ENCODE measurements at regions not wholly inside any gene's neighbourhood (a gene's known extent, or its start where the extent isn't known, plus 50 kb on each side); places are given as distances from the start of the nearest gene placed in this dataset.

DNA sequence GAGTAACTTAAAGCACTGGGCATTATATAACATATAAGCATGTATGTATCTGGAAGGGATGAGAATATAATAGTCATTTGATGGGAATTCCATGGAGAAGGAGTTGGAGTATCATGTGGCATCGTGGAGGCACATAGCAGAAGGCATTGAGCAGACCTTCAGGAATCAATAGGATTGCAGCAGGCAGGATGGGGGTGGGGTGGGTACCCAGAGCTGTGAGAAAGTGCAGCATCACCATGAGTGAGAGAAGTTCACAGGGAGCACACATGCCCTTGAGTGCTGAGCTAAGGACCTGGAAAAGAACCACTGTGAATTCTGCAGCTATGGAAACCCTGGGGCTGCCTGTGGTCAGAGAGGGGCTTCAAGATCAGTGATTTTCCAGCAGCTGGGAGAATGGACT is 57.3 kb downstream of the MED10 start:
- DNase-seq (ENCODE audit: low spot score) = no peak
- no peak overlapping the region for H3K4me3 Mint-ChIP-seq
- no peaks in the 10 kb centered on the region for H3K36me3 Mint-ChIP-seq (ENCODE audit: low read depth)
- intact Hi-C loops (cut with micrococcal nuclease) = no loop called here
- no peaks in the 10 kb centered on the region for H3K9me3 Mint-ChIP-seq
- no peaks in the 10 kb centered on the region for H3K27me3 Mint-ChIP-seq (ENCODE audit: insufficient read depth)
- no peak overlapping the region for H3K27ac Mint-ChIP-seq
- no peaks in the 10 kb centered on the region for H3K4me1 Mint-ChIP-seq (ENCODE audit: low read depth)

DNA sequence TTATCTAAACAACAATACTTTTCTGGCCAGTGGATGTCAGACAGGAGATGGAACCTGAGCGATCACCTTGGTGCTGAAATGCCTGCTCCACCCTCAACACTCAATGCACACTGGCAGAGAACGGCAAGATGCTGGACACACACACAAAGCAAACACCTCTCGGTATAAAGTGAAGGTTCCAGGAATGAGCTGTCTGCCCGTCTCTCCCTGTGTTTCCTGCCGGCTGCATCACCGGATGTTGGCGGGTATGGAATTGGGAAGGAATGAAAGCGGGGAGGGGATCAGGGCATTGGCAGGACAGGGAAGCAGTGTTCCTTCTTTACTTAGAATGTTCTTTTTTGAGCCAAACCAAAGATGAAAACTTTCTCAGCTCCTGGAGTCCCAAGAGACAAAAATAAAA is 59.2 kb downstream of the MED10 start:
- H3K4me1 Mint-ChIP-seq (ENCODE audit: low read depth) = no peaks in the 10 kb centered on the region
- H3K36me3 Mint-ChIP-seq (ENCODE audit: low read depth) = no peaks in the 10 kb centered on the region
- intact Hi-C loops (cut with micrococcal nuclease) = no loop called here

DNA sequence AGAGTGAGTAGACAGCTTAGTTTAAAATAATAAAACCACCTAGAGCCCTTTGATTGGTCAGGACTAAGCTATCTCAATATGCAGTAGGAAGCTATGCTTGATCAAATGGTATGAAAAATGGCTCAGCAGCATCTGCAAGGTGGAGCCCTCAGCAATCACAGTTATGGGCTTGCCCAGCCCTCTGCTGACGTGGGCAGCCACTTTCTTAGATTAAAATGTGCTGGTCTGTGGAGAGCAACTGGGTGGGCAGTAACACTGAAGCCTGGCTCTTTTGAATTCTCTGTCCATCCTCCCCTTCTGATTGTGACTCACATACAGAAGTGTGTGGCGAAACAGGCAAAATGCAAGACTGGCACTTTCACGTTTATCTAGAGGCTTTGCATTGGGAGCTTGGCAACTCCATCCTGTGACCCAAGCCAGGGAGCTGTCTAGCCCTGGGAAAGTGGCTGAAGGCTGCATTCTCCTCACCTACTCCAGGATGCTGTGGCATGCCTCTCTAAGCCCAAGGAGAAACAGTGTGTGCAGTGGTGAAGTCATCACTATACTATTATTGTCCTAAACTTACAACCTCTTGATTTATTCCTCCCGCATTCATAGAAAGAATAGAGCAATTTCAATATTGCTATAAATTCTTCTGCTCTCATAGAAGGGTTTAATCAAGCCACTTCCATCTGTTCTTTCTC is 61.1 kb downstream of the MED10 start:
- no peak for DNase-seq (ENCODE audit: low spot score)
- H3K27me3 Mint-ChIP-seq (ENCODE audit: insufficient read depth) = no peaks in the 10 kb centered on the region
- intact Hi-C loops (cut with micrococcal nuclease) = no loop called here
- H3K9me3 Mint-ChIP-seq = no peaks in the 10 kb centered on the region
- no peak overlapping the region for H3K27ac Mint-ChIP-seq
- no peaks in the 10 kb centered on the region for H3K4me1 Mint-ChIP-seq (ENCODE audit: low read depth)
- no peak overlapping the region for H3K4me3 Mint-ChIP-seq
- no peaks in the 10 kb centered on the region for H3K36me3 Mint-ChIP-seq (ENCODE audit: low read depth)

More for the DNA sequence above, 59.2 kb downstream of the MED10 start:
- DNase-seq (ENCODE audit: low spot score) = no peak
- Mint-ChIP-seq H3K4me3 (no peak overlapping the region), H3K27ac (no peak overlapping the region), H3K9me3 (no peaks in the 10 kb centered on the region), H3K27me3 (ENCODE audit: insufficient read depth) (no peaks in the 10 kb centered on the region)

DNA sequence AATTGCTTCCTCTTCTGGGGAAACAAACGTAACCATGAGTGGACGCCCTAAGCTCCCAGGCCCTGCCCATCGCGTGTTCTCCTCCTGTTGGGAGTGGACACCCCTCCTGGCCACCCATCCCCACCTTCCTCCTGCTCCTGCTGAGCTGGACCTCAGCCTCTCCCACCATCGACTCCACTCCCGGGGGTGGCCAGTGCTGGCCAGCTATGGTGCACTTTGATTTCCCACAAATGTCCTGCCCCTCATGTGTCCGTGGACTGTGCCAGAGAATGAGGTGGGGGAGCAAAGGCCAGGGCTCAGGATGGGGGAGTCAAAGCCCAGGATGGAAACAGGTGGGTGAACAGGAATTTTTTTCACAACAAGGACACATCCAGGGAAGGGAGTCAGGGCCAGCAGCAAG is 62.8 kb downstream of the MED10 start:
- intact Hi-C loops (cut with micrococcal nuclease) = no loop called here
- H3K36me3 Mint-ChIP-seq (ENCODE audit: low read depth) = no peaks in the 10 kb centered on the region
- no peaks in the 10 kb centered on the region for H3K4me1 Mint-ChIP-seq (ENCODE audit: low read depth)
- H3K27me3 Mint-ChIP-seq (ENCODE audit: insufficient read depth) = no peaks in the 10 kb centered on the region
- no peaks in the 10 kb centered on the region for H3K9me3 Mint-ChIP-seq
- no peak for DNase-seq (ENCODE audit: low spot score)
- H3K27ac Mint-ChIP-seq = no peak overlapping the region
- H3K4me3 Mint-ChIP-seq = no peak overlapping the region

DNA sequence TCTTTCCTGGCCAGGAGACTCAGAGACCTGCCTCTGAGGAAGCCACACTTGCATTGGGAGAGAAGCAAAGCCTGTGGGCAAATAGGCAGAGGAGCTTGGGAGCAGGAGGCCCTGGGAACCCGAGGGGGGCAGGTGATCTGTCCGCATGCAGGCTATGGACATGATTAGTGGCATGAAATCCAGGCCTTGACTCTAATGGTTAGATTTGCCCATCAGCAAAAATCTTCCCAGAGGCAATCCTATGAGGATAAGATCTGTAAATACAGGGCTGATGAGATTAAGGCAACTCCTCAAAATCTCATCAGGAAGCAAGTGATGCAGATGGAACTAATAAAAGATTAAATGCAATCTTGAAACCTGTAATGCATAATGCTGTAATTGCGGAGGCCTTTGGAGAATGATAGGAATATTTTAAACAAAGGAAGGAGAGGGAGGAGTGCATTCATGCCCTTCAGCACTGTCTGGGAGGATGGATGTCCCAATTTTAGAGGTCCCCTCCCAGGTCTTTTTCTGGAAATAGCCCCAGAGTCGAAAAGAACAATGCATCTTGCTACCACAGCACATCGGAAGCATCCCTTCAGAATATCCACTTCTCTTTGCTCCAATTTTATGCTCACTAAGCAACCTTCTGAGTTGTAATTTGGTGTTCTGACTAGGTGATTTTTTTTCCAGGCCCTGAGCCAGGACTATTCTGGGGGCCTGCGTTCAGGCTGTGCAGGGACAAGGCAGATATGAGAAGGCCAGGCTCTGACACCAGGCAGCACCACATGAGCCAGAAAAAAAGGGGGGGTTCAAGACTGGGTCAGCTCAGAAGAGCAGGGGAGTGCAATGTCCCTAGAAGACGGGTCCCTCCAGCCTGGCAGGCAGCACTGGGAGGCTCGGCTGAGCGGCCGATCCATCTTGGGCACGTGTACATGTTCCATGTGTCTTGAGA is 66.5 kb downstream of the MED10 start:
- DNase-seq (ENCODE audit: low spot score) = no peak
- H3K27me3 Mint-ChIP-seq (ENCODE audit: insufficient read depth) = no peaks in the 10 kb centered on the region
- H3K4me3 Mint-ChIP-seq = no peak overlapping the region
- H3K27ac Mint-ChIP-seq = no peak overlapping the region
- intact Hi-C loops (cut with micrococcal nuclease) = no loop called here
- H3K36me3 Mint-ChIP-seq (ENCODE audit: low read depth) = no peaks in the 10 kb centered on the region
- H3K9me3 Mint-ChIP-seq = no peaks in the 10 kb centered on the region
- no peaks in the 10 kb centered on the region for H3K4me1 Mint-ChIP-seq (ENCODE audit: low read depth)

DNA sequence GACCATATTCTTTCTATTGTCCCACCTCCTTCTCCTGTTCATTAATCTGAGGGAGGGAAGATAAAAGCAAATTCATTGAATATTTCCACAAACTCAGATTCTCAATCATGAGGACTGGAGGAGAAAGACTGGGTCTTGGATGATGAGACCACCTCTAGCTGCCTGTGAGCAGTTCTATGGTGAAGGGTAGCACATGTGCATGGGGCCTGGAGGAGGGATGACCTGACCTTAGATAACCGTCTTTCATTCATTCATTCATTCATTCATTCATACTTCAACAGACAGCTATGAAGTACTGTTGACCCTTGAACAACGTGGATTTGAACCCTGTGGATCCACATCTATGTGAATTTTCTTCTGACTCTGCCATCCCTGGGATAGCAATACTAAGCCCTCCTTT is 68.4 kb downstream of the MED10 start:
- intact Hi-C loops (cut with micrococcal nuclease) = no loop called here
- Mint-ChIP-seq H3K36me3 (ENCODE audit: low read depth) (no peaks in the 10 kb centered on the region), H3K27me3 (ENCODE audit: insufficient read depth) (no peaks in the 10 kb centered on the region), H3K4me1 (ENCODE audit: low read depth) (no peaks in the 10 kb centered on the region), H3K27ac (no peak overlapping the region), H3K4me3 (no peak overlapping the region), H3K9me3 (no peaks in the 10 kb centered on the region)
- DNase-seq (ENCODE audit: low spot score) = no peak

DNA sequence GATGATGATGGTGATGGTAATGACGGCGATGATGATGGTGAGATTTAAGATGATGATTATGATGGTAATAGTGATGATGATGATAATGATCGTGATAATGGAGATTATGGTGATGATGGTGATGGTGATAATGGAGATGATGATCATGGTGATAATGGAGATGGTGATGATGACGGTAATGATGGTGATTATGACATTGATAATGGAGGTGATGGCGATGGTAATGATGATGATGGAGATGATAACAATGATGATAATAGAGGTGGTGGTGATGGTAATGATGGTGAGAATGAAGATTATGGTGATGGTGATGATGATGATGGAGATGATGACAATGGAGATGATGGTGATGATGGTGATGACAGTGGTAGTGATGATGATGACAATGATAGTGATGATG is 69.7 kb downstream of the MED10 start:
- Mint-ChIP-seq H3K9me3 (no peaks in the 10 kb centered on the region), H3K4me1 (ENCODE audit: low read depth) (no peaks in the 10 kb centered on the region), H3K27me3 (ENCODE audit: insufficient read depth) (no peaks in the 10 kb centered on the region), H3K27ac (no peak overlapping the region), H3K36me3 (ENCODE audit: low read depth) (no peaks in the 10 kb centered on the region), H3K4me3 (no peak overlapping the region)
- DNase-seq (ENCODE audit: low spot score) = no peak
- intact Hi-C loops (cut with micrococcal nuclease) = no loop called here

DNA sequence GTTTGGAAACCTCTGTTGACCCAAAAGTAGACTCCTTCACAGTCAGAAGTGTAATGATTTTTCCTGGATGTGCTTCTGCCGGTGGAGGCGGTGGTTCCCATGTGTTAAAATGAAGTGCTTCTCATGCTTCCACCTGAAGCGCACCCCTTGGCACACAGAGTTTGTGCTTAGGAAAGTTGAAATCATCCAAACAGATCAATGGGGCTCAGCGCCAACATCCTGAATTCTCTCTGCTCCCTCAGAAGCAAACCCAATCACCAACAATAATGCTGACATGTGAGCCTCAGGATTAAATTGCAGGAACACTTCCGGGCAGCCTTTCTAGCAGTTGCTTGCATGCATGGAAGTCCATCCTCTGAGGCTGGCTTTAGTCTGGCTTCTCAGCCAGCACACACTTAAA is 71.0 kb downstream of the MED10 start:
- no peaks in the 10 kb centered on the region for H3K36me3 Mint-ChIP-seq (ENCODE audit: low read depth)
- H3K4me3 Mint-ChIP-seq = no peak overlapping the region
- intact Hi-C loops (cut with micrococcal nuclease) = no loop called here
- no peaks in the 10 kb centered on the region for H3K27me3 Mint-ChIP-seq (ENCODE audit: insufficient read depth)
- DNase-seq (ENCODE audit: low spot score) = no peak
- H3K9me3 Mint-ChIP-seq = no peaks in the 10 kb centered on the region
- no peaks in the 10 kb centered on the region for H3K4me1 Mint-ChIP-seq (ENCODE audit: low read depth)
- no peak overlapping the region for H3K27ac Mint-ChIP-seq

DNA sequence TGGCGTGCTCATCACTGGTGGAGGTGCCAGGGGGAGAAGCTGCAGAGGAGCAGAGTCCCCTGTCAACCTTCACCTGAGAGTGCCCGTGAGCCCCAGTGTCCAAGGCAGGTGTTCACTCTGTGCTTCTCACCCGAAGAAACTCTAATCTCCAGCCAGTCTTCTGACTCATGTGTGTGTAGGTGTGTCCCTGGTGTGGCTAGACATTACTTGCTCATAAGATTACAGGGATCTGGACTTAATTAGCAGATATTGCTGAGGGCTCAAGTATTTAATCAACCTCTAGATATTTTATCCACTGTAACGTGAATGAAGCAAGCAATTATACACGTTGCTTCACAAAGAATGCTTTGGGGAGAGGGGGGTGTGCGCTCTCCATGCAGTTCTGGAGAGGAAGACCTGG is 72.5 kb downstream of the MED10 start:
- no peaks in the 10 kb centered on the region for H3K4me1 Mint-ChIP-seq (ENCODE audit: low read depth)
- H3K27me3 Mint-ChIP-seq (ENCODE audit: insufficient read depth) = no peaks in the 10 kb centered on the region
- no peaks in the 10 kb centered on the region for H3K9me3 Mint-ChIP-seq
- H3K36me3 Mint-ChIP-seq (ENCODE audit: low read depth) = no peaks in the 10 kb centered on the region
- no peak overlapping the region for H3K27ac Mint-ChIP-seq
- DNase-seq (ENCODE audit: low spot score) = no peak
- no peak overlapping the region for H3K4me3 Mint-ChIP-seq
- intact Hi-C loops (cut with micrococcal nuclease) = no loop called here

DNA sequence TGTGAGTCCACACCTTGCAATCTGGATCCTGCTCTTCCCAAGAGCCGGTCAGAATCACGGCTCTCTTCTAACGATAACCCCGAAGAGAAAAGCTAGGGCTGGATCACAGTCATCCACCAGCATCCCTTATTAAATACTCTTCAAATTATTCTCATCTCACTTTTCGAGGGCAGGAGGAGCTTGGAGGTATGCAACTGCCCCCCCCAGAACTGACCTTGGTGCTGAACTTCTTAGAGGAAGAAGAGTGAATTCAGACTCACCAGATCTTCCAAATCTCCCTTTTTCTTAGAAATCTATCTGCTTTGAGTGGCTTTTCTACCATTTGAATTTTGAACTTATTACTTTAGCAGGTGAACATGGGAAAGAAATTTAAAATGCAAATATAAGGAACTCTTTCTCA is 75.7 kb downstream of the MED10 start:
- intact Hi-C loops (cut with micrococcal nuclease) = no loop called here
- no peaks in the 10 kb centered on the region for H3K9me3 Mint-ChIP-seq
- no peaks in the 10 kb centered on the region for H3K4me1 Mint-ChIP-seq (ENCODE audit: low read depth)

DNA sequence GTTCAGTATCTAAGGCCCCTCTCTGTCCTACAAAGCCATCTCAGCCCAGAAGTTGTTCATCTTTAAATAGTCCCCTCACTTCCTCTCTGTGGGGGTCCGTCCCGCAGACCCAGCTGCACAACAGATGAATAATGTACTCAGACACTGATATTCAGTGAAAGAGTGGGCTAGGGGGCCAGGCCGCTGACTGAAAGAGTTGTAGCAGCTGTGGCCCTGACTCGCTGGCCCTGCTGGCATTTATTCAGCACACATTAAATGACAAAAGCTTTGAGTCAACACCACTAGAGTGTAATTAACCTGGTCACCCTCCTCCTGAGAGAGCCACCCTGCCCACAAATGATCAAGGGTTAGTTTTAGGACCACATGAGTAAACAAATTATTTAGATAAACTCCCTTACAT is 76.3 kb downstream of the MED10 start:
- Mint-ChIP-seq H3K36me3 (ENCODE audit: low read depth) (no peaks in the 10 kb centered on the region), H3K27ac (no peak overlapping the region), H3K4me3 (no peak overlapping the region), H3K9me3 (no peaks in the 10 kb centered on the region), H3K4me1 (ENCODE audit: low read depth) (no peaks in the 10 kb centered on the region), H3K27me3 (ENCODE audit: insufficient read depth) (no peaks in the 10 kb centered on the region)
- intact Hi-C loops (cut with micrococcal nuclease) = no loop called here
- DNase-seq (ENCODE audit: low spot score) = no peak

More for the DNA sequence above, 75.7 kb downstream of the MED10 start:
- H3K27me3 Mint-ChIP-seq (ENCODE audit: insufficient read depth) = no peaks in the 10 kb centered on the region
- H3K4me3 Mint-ChIP-seq = no peak overlapping the region
- no peak overlapping the region for H3K27ac Mint-ChIP-seq
- no peaks in the 10 kb centered on the region for H3K36me3 Mint-ChIP-seq (ENCODE audit: low read depth)
- no peak for DNase-seq (ENCODE audit: low spot score)

DNA sequence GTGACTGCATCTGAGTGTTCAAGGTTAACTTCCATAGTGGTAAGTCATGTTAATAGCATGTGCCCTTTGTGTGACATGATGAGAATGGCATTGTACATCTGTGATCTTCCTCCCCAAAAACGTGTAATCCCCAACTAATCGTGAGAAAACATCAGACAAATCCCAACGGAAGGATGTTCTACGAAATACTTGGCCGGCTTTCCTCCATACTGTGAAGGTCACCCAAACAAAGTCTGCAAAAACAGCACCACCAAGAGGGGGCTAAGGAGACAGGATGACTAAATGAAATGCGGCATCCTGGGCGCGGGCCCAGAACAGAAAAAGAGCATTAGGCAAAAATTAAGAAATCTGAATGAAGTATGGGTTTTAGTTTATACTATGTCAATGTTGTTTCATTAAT is 81.8 kb downstream of the MED10 start:
- intact Hi-C loops (cut with micrococcal nuclease) = no loop called here
- peaks cover 3% of the 10 kb centered on the region for H3K27me3 Mint-ChIP-seq (ENCODE audit: insufficient read depth)
- DNase-seq (ENCODE audit: low spot score) = no peak
- H3K36me3 Mint-ChIP-seq (ENCODE audit: low read depth) = no peaks in the 10 kb centered on the region
- H3K4me1 Mint-ChIP-seq (ENCODE audit: low read depth) = no peaks in the 10 kb centered on the region
- no peak overlapping the region for H3K4me3 Mint-ChIP-seq
- H3K27ac Mint-ChIP-seq = no peak overlapping the region
- H3K9me3 Mint-ChIP-seq = no peaks in the 10 kb centered on the region

DNA sequence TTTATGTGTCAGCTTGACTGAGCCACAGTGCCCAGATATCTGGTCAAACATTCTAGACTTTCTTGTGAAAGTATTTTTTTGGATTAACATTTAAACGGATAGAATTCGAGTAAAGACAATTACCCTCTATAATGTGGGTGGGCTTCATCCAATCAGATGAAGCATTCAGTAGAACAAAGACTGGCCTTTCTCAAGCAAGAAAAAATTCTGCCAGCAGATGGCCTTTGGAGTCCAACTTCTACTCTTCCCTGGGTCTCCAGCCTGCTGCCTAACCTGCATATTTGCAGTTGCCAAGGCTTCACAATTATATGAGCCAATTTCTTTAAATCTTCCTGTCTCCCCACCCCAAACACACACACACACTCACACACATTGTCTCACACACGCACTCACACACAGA is 86.4 kb downstream of the MED10 start:
- DNase-seq (ENCODE audit: low spot score) = no peak
- no peaks in the 10 kb centered on the region for H3K9me3 Mint-ChIP-seq
- no peaks in the 10 kb centered on the region for H3K36me3 Mint-ChIP-seq (ENCODE audit: low read depth)
- peaks cover 7% of the 10 kb centered on the region for H3K27me3 Mint-ChIP-seq (ENCODE audit: insufficient read depth)
- no peaks in the 10 kb centered on the region for H3K4me1 Mint-ChIP-seq (ENCODE audit: low read depth)
- no peak overlapping the region for H3K4me3 Mint-ChIP-seq
- no peak overlapping the region for H3K27ac Mint-ChIP-seq
- intact Hi-C loops (cut with micrococcal nuclease) = loop anchor here (2.0 kb wide), 1 partner anchor 285 kb away; no protein-coding TSS in a partner anchor

All from activated T-helper 1 cell treated with anti-CD3 and anti-CD28 coated beads, Interleukin-12 subunit alpha, Interleukin-12 subunit beta, Interleukin-2, Interleukin-4 antibody, amounts not matched to agents 30 ng/mL and 10 ng/mL and 1 ng/mL, durations not matched to agents 14 hours and 24 hours and 36 hours (primary cell).